Pons (tissue), 1 donor: ENCODE measurements at regions not wholly inside any gene's neighbourhood (a gene's known extent, or its start where the extent isn't known, plus 50 kb on each side); places are given as distances from the start of the nearest gene placed in this dataset.

Experiments used
- DNase-seq: peaks from one replicate; pipeline ENCODE4 v3.0.0-alpha.2; 2016; ENCODE audit warnings: low spot score

DNA sequence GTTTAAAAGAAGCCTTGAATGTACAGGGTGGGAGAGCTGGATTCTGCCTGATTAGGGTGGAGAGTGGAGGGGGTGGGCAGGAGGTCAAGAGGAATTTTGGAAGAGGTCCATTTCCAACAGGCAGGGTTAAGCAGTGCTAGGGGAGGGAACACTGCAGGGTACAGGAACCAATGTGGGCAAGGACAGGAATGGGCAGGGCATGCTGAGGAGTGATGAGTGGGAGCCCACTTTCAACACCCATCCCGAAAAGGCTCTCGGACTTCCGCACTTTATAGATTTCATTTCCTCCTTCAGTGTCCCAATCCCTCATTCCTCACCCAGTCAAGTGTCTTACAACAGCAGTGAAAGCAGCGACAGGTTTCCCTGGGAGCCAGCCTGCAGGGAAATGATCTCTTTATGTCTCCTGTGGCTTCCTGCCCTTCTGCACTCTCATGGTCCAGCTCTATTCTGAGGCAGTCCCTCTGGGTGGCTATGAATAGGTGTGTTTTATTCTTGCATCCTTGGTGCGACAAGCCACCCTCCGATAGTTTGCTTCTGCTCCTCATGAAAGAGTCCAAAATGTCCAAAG is 50.5 kb upstream of the ZNF507 start:
- no peak for DNase-seq
